Activated CD4-positive, alpha-beta T cell treated with anti-CD3 and anti-CD28 coated beads, Interleukin-2, amount 50 U/mL, for 4 hours (primary cell): ENCODE measurements at regions not wholly inside any gene's neighbourhood (a gene's known extent, or its start where the extent isn't known, plus 50 kb on each side); places are given as distances from the start of the nearest gene placed in this dataset.

ENCODE experiments used
- DNase-seq, 2 experiments: peaks; one replicate each; pipeline ENCODE4 v3.0.0-alpha.2; 2020

GRCh38 chr6:104182811-104183210, 676.9 kb downstream of the HACE1 start:
- DNase-seq: no peak

- no peak for DNase-seq
These were observed 686.1 kb downstream of the HACE1 start for GRCh38 chr6:104173668-104174067.

- DNase-seq: no peak
These were observed 689.3 kb downstream of the HACE1 start for GRCh38 chr6:104170401-104170800.

- no peak for DNase-seq
These were observed 693.6 kb downstream of the HACE1 start for GRCh38 chr6:104166055-104166668.

GRCh38 chr6:104162036-104162669, 697.6 kb downstream of the HACE1 start:
- DNase-seq: no peak

GRCh38 chr6:104159045-104159618, 700.6 kb downstream of the HACE1 start:
- no peak for DNase-seq

- DNase-seq: no peak
These were observed 716.0 kb downstream of the HACE1 start for GRCh38 chr6:104143757-104144156.

GRCh38 chr6:104134876-104135275, 724.8 kb downstream of the HACE1 start:
- DNase-seq: no peak

GRCh38 chr6:104130343-104130742, 729.4 kb downstream of the HACE1 start:
- DNase-seq: no peak

- DNase-seq: no peak
These were observed 733.3 kb downstream of the HACE1 start for GRCh38 chr6:104126315-104127005.

- no peak for DNase-seq
These were observed 736.5 kb downstream of the HACE1 start for GRCh38 chr6:104123227-104123626.

GRCh38 chr6:104118274-104118673, 741.4 kb downstream of the HACE1 start:
- DNase-seq: no peak

GRCh38 chr6:104109806-104110205, 749.9 kb downstream of the HACE1 start:
- DNase-seq: no peak

GRCh38 chr6:104108634-104109033, 751.1 kb downstream of the HACE1 start:
- no peak for DNase-seq

- no peak for DNase-seq
These were observed 763.9 kb downstream of the HACE1 start for GRCh38 chr6:104095661-104096416.

- no peak for DNase-seq
These were observed 772.0 kb downstream of the HACE1 start for GRCh38 chr6:104087765-104088164.

GRCh38 chr6:104068281-104068680, 791.4 kb downstream of the HACE1 start:
- DNase-seq: no peak

- no peak for DNase-seq
These were observed 794.8 kb downstream of the HACE1 start for GRCh38 chr6:104064876-104065275.

GRCh38 chr6:104050455-104050854, 809.3 kb downstream of the HACE1 start:
- no peak for DNase-seq

GRCh38 chr6:104046426-104046825, 813.3 kb downstream of the HACE1 start:
- DNase-seq: no peak

GRCh38 chr6:104031346-104031745, 828.4 kb downstream of the HACE1 start:
- no peak for DNase-seq

- no peak for DNase-seq
These were observed 837.6 kb downstream of the HACE1 start for GRCh38 chr6:104022126-104022525.

GRCh38 chr6:104019075-104019753, 840.5 kb downstream of the HACE1 start:
- no peak for DNase-seq
